D341Med (cell line): ENCODE measurements at regions not wholly inside any gene's neighbourhood (a gene's known extent, or its start where the extent isn't known, plus 50 kb on each side); places are given as distances from the start of the nearest gene placed in this dataset.

ENCODE experiments used
- DNase-seq: peaks from one replicate; pipeline ENCODE4 v3.0.0; 2012; ENCODE audit warnings: low spot score

GRCh38 chr6:134491477-134491876, 173.6 kb upstream of the SGK1 start:
- DNase-seq = no peak

DNA sequence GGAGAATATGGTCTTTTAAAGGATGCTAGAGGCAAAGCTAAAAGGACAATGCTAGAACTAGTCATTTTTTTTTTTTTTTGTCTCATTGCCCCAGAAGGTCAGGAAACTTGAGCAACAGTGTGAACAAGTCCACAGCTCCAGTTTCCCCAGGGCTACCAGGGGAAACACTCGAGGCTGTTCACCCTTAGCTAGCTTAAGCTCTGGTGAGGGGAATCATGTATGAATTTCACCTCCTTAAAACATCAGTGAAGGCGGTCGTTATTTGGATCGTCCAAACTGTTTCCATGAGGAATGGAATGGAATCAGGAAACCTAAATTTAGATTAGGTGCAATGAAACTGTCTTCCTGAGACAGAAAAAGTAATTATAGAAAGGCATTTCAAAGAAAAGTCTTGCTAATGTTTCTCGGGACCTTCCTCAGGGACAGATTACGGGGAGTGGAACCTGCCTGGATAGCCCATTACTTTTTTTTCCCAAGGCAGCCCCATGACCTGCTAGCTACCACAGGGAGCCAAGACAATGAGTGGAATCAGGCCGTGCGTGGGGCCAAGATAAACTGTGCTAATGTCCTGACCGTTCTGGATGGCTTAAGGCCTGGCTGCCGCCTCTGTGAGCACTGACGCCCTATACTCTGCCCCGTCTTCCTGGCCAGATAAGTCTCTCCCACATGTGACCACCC, 164.8 kb upstream of the SGK1 start:
- DNase-seq = no peak

DNA sequence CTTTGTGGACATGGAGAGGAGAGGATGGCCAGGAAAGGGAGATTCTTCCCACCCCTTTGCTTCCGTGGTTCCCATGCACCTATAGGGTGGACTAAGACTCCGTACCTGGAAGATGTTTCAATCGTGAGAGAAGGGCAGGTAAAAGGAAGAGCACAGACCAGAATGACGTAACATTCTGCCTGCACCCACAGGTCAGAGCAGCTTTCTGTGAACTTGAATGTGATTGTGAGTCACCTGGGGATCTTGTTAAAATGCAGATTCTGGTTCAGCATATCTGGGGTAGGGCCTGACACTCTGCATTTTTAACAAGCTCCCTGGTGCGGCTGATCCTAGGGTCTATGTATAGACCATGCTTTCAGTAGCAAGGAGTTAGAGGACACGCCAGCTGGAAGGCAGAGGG, 164.1 kb upstream of the SGK1 start:
- DNase-seq = no peak

- no peak for DNase-seq
Observed at GRCh38 chr6:134480593-134480992, 162.7 kb upstream of the SGK1 start.

DNA sequence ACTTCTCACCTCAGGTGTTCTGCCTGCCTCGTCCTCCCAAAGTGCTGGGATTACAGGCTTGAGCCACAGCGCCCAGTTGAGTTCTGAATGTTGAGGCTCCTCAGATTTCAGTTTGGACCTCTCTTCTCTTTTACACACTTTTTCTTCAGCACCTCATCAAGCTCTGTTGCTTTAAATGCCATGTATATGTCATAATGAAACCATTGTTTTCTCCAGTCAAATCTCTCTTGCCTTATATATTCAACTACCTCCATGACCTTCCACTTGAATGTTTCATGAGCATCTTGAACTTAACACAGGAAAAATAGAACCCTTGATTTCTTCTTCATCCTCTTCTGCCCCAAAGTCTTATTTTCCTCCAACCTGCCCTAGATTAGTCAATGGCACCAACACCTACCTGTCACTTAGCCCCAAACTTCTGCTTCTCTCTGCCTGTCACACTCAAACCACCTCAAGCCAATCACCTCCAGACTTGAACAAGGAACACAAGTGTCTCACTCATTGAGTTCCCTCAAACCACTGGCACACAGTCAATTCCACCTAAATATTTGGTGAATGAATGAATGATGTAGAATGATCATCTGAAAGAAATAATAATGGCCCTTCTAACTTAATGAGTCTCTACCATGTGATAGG, 161.0 kb upstream of the SGK1 start:
- DNase-seq = no peak

DNA sequence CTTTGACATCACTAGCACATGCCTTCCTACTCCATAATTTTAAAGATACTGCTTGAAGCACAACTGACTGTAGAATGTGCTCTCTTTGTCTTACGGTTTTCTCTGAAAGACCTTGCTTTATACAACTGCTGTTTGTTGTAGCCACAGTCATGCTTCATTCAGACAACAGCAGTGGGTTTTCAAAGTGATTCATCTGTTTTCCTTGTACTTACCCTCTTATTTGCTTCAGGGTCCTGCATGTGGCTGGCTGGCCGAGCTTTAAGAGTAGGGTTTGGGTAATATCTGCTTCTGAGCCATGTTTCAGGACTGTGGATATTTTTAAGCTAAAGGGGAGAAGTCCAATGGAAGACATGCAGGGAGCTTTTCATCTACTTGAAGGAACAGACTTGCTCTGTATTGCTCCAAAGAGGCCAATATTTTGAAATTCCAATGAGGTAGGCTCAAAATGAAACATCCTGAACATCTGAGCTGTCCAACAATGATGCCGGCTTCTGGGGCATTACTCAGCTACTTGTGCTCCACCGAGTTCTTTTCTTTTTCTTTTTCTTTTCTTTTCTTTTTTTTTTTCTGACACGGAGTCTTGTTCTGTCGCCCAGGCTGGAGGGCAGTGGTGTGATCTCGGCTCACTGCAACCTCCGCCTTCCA, 160.2 kb upstream of the SGK1 start:
- no peak for DNase-seq

DNA sequence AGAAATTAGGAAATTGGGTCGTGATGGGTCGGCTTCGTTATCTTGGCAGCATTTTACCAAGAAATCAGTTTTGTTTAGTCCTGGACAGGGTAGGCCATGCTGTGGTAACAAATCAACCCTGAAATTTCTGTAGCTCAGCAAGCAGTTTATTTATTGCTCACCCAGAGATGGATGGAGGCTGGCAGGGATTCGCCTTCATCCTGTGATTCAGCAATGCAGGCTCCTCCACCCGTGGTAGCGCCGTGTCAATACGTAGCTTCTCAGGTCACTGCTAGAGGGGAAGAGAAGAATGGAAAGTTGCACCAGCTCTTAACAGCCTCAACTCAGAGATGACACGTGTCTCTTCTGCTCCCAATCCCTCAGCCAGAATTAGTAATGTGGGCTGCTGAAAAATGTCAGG, 157.0 kb upstream of the SGK1 start:
- no peak for DNase-seq

- no peak for DNase-seq
Observed at GRCh38 chr6:134472661-134473060, 154.7 kb upstream of the SGK1 start.

GRCh38 chr6:134472046-134472445, 154.1 kb upstream of the SGK1 start:
- no peak for DNase-seq

GRCh38 chr6:134470457-134470975, 152.6 kb upstream of the SGK1 start:
- DNase-seq = no peak

- no peak for DNase-seq
Observed at GRCh38 chr6:134469702-134470456, 152.0 kb upstream of the SGK1 start.

DNA sequence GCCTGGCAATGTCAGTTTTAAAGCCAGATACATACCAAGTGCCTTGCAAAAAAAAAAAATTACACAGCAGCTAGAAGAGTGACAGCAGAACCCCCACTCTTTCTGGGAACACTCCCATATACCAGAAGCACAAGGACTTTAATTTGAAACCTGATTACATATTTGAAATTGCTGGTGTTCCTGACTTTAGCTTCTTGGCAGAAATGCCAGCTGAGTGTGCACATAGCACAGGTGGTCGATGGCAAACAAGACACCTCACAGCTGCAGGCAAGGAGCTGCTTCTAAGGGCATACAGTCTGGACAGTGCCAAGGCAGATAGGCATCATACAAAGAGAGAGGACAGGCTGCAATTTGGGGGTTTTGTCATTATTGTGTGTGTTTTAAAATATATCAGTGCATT, 150.7 kb upstream of the SGK1 start:
- DNase-seq = no peak

GRCh38 chr6:134467620-134468019, 149.7 kb upstream of the SGK1 start:
- no peak for DNase-seq

- DNase-seq = no peak
Observed at GRCh38 chr6:134466771-134467525, 149.0 kb upstream of the SGK1 start.

DNA sequence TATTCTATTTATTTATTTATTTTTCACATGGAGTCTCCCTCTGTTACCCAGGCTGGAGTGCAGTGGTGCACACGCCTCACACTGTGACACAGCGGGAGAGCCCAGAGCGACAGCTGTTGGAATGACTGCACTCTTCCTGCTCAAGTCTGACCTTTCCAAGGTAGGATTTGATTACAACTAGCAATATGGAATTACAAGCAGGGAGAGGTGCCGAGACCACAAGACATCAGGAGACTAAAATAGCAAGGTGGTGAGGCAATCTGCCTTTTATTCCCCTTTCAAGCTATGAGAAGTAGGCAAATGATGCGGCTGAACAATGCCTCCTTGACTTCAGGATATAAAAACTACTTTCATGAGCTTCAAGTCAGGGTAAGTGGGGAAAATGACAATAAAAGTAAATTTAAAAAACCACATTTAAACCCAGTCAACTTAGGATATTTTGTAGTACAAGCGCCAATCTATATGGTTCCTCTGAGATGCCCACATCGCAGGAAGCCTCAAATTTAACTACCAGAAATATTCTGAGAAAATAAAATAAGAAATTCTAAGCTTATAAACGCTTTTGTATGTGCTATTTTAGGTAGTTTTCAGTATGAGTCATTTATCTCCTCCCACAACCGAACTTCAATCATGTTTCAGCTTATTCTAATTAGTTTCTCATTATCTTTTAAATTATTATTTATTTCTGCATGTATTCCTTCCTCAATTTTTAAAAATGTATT, 146.9 kb upstream of the SGK1 start:
- no peak for DNase-seq

GRCh38 chr6:134458857-134459657, 141.1 kb upstream of the SGK1 start:
- no peak for DNase-seq

GRCh38 chr6:134457941-134458340, 140.0 kb upstream of the SGK1 start:
- DNase-seq = no peak

- no peak for DNase-seq
Observed at GRCh38 chr6:134456226-134456625, 138.3 kb upstream of the SGK1 start.

DNA sequence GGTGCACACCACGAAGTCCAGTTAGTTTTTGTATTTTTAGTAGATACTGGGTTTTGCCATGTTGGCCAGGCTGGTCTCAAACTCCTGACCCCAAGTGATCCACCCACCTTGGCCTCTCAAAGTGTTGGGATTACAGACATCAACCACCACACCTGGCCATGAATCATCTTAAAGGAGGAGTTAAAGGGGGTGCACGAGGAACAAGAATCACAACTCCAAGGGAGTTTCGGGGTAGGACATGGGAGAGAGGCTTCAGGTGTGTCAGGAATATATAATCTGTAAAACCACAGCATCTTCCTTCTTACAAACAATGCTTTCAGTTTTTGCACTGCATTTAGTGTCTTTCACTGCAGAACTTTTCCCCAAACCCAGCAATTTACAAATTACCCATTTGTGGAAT, 137.4 kb upstream of the SGK1 start:
- DNase-seq = no peak

DNA sequence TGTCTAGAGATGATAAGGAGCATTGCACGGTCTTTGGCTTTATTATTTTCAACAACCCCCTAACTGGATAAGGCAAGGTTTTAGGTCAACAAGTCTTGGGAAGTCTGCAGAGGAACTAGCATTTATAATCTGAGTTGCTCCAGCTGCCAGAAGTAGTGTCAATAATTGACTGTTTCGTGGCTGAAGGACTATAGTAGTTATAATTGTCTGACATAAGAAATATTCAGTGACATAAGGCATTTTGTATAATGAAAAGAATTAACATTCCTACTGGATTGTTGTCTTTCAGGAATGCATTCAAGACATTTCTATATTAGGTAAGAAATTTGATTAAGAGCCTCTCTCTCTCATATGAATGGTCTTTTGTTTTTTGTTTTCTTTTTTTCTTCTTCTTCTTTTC, 136.9 kb upstream of the SGK1 start:
- no peak for DNase-seq
